Activated CD8-positive, alpha-beta T cell treated with anti-CD3 and anti-CD28 coated beads for 36 hours (primary cell): ENCODE measurements at regions not wholly inside any gene's neighbourhood (a gene's known extent, or its start where the extent isn't known, plus 50 kb on each side); places are given as distances from the start of the nearest gene placed in this dataset.

Experiments
- ATAC-seq: fragments of 200-7000 bp; cut with Tn5 transposase; one replicate; pipeline ENCODE4 v1.10.0; 2021; ENCODE audit warnings: mild to moderate bottlenecking, moderate library complexity
- CTCF ChIA-PET: fragments of 350-600 bp; sonication (Branson Sonifier 250); formaldehyde crosslinking; loops from one replicate; lab custom pipeline; 2021; ENCODE audit warnings: antibody characterized with exemption; lab: Charles Lee
- POLR2A ChIA-PET: fragments of 350-600 bp; sonication (Branson Sonifier 250); formaldehyde crosslinking; loops from one replicate; lab custom pipeline; 2021; ENCODE audit warnings: antibody characterized with exemption; lab: Charles Lee
- DNase-seq: peaks from one replicate; pipeline ENCODE4 v3.0.0-alpha.2; 2020
- H3K27ac Mint-ChIP-seq: one replicate; pipeline ENCODE4 v1.8.0; 2021; ENCODE audit warnings: mild to moderate bottlenecking, mixed read lengths
- H3K27me3 Mint-ChIP-seq: one replicate; pipeline ENCODE4 v1.8.0; 2021; ENCODE audit warnings: mixed read lengths
- H3K36me3 Mint-ChIP-seq: one replicate; pipeline ENCODE4 v1.8.0; 2021; ENCODE audit warnings: low read depth, mixed read lengths
- H3K4me1 Mint-ChIP-seq: one replicate; pipeline ENCODE4 v1.8.0; 2021; ENCODE audit warnings: low read depth, mixed read lengths
- H3K4me3 Mint-ChIP-seq: one replicate; pipeline ENCODE4 v1.8.0; 2021; ENCODE audit warnings: mild to moderate bottlenecking, moderate library complexity, mixed read lengths
- H3K9me3 Mint-ChIP-seq: one replicate; pipeline ENCODE4 v1.8.0; 2021; ENCODE audit warnings: mixed read lengths
- intact Hi-C: fragments of 100-400 bp; cut with micrococcal nuclease; formaldehyde crosslinking; loops from one replicate; pipeline ENCODE4 v1.10.0; 2022
- TF ChIP-seq, protein P1 (sequence below): fragments of 200-600 bp; IDR thresholded peaks from one replicate; pipeline ENCODE4 v1.8.0; 2022; ENCODE audit warnings: antibody characterized with exemption, mild to moderate bottlenecking

- intact Hi-C loops: no loop called here
- ATAC-seq (no peak), DNase-seq (no peak)
- Mint-ChIP-seq H3K36me3 (no peaks in the 10 kb centered on the region), H3K4me3 (no peak overlapping the region), H3K27me3 (no peaks in the 10 kb centered on the region), H3K4me1 (peaks cover 17% of the 10 kb centered on the region), H3K27ac (no peak overlapping the region), H3K9me3 (no peaks in the 10 kb centered on the region)
- POLR2A ChIA-PET: no interaction called here
- CTCF ChIA-PET: interaction anchor here (0.8 to 1.6 kb wide), 3 partner anchors 22 to 268 kb away, joined by 3 to 5 read pairs (median 3); no protein-coding TSS in a partner anchor
- TF ChIP-seq, protein P1, sequence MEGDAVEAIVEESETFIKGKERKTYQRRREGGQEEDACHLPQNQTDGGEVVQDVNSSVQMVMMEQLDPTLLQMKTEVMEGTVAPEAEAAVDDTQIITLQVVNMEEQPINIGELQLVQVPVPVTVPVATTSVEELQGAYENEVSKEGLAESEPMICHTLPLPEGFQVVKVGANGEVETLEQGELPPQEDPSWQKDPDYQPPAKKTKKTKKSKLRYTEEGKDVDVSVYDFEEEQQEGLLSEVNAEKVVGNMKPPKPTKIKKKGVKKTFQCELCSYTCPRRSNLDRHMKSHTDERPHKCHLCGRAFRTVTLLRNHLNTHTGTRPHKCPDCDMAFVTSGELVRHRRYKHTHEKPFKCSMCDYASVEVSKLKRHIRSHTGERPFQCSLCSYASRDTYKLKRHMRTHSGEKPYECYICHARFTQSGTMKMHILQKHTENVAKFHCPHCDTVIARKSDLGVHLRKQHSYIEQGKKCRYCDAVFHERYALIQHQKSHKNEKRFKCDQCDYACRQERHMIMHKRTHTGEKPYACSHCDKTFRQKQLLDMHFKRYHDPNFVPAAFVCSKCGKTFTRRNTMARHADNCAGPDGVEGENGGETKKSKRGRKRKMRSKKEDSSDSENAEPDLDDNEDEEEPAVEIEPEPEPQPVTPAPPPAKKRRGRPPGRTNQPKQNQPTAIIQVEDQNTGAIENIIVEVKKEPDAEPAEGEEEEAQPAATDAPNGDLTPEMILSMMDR: no peak
Observed at GRCh38 chr5:175606409-175606808, 51.5 kb upstream of the HRH2 start.
